Endothelial cell of umbilical vein (primary cell): ENCODE measurements at regions not wholly inside any gene's neighbourhood (a gene's known extent, or its start where the extent isn't known, plus 50 kb on each side); places are given as distances from the start of the nearest gene placed in this dataset.

Experiments used
- BruUV-seq: library from RNA; stranded (reverse); fragments of 400-500 nt; replicated peaks from 2 replicates; lab custom pipeline; 2021; lab: Mats Ljungman, UMichigan
- CTCF ChIA-PET: fragments of 300-600, 350-600 bp; sonication (Branson Sonifier 250); formaldehyde crosslinking; loops from one replicate; lab custom pipeline; 2021; ENCODE audit warnings: antibody characterized with exemption, inconsistent platforms; lab: Charles Lee
- POLR2A ChIA-PET: fragments of 300-600, 350-600 bp; sonication (Branson Sonifier 250); formaldehyde crosslinking; loops from one replicate; lab custom pipeline; 2021; ENCODE audit warnings: antibody characterized with exemption, inconsistent platforms; lab: Charles Lee
- DNase-seq: peaks from one replicate; pipeline ENCODE4 v3.0.0-alpha.2; 2011; ENCODE audit warnings: low read depth, low spot score
- FAIRE-seq: peaks from 2 replicates; lab custom pipeline; 2011; peaks lifted over from hg19 to GRCh38; lab: Jason Lieb, UNC
- H2AFZ ChIP-seq: 2 replicates; pipeline ENCODE4 v1.6.0; 2012; ENCODE audit warnings: low read depth, low read length, control low read depth, inconsistent platforms
- H3K27ac ChIP-seq: 2 replicates; pipeline ENCODE4 v1.5.1; 2011; ENCODE audit warnings: low read depth, mild to moderate bottlenecking, control low read depth, low read length, moderate library complexity; ENCODE audit not compliant: insufficient read depth
- H3K27me3 ChIP-seq, 2 experiments: 2 replicates each; pipeline versions ENCODE4 v1.6.0 to v1.6.1; 2011; ENCODE audit warnings: low read length in 2 of 2, mixed read lengths in 1 of 2; ENCODE audit not compliant: control insufficient read depth in 2 of 2, insufficient read depth in 2 of 2
- H3K36me3 ChIP-seq, 2 experiments: 2 replicates in 1 of 2; 3 replicates in 1 of 2; pipeline ENCODE4 v1.5.1; 2011; ENCODE audit warnings: low read length in 2 of 2, mild to moderate bottlenecking in 1 of 2, moderate library complexity in 1 of 2; ENCODE audit not compliant: control insufficient read depth in 2 of 2, insufficient read depth in 2 of 2; ENCODE audit errors: extremely low read depth in 1 of 2
- H3K4me1 ChIP-seq: 3 replicates; pipeline ENCODE4 v1.5.1; 2011; ENCODE audit warnings: mild to moderate bottlenecking, low read length; ENCODE audit not compliant: control insufficient read depth, insufficient read depth; ENCODE audit errors: extremely low read depth
- H3K4me2 ChIP-seq: 2 replicates; pipeline ENCODE4 v1.6.1; 2011; ENCODE audit warnings: low read length, control low read depth, mixed read lengths; ENCODE audit not compliant: insufficient read depth
- H3K4me3 ChIP-seq, 3 experiments: fragments of 200-600 bp in 1 of 3; sonication (generic), shearing (Covaris generic) in 1 of 3; replicated peaks in 1 of 3; 2 replicates each; pipeline ENCODE4 v1.5.1; 2011 to 2016; ENCODE audit warnings: control low read depth in 3 of 3, low read length in 3 of 3, mild to moderate bottlenecking in 2 of 3, inconsistent platforms in 1 of 3, low read depth in 1 of 3, moderate library complexity in 1 of 3; ENCODE audit not compliant: insufficient read depth in 1 of 3
- H3K79me2 ChIP-seq: 2 replicates; pipeline ENCODE4 v1.6.0; 2012; ENCODE audit warnings: low read length, inconsistent platforms; ENCODE audit not compliant: control insufficient read depth, insufficient read depth
- H3K9ac ChIP-seq: replicated peaks from 2 replicates; pipeline ENCODE3; 2011; ENCODE audit warnings: low read length, control low read depth; ENCODE audit not compliant: insufficient read depth; ENCODE audit errors: extremely low read depth
- H3K9me1 ChIP-seq: replicated peaks from 3 replicates; pipeline ENCODE4 v1.6.0; 2011; ENCODE audit warnings: mild to moderate bottlenecking, low read length; ENCODE audit not compliant: control insufficient read depth, insufficient read depth; ENCODE audit errors: extremely low read depth
- H3K9me3 ChIP-seq: replicated peaks from 2 replicates; pipeline ENCODE4 v1.5.1; 2012; ENCODE audit warnings: low read length, inconsistent platforms; ENCODE audit not compliant: control insufficient read depth, insufficient read depth
- H4K20me1 ChIP-seq: replicated peaks from 2 replicates; pipeline ENCODE3; 2011; ENCODE audit warnings: mild to moderate bottlenecking, low read length; ENCODE audit not compliant: control insufficient read depth, insufficient read depth; ENCODE audit errors: extremely low read depth
- EZH2 ChIP-seq: IDR thresholded peaks from 2 replicates; pipeline ENCODE4 v1.6.1; 2012; ENCODE audit warnings: borderline replicate concordance, low read depth, mild to moderate bottlenecking, moderate library complexity, low read length, inconsistent platforms; ENCODE audit not compliant: severe bottlenecking
- FOS ChIP-seq: IDR thresholded peaks from 2 replicates; pipeline ENCODE4 v1.6.1; 2011; ENCODE audit warnings: mild to moderate bottlenecking, low read length, moderate library complexity, borderline replicate concordance; ENCODE audit not compliant: insufficient read depth
- GATA2 ChIP-seq: IDR thresholded peaks from 2 replicates; pipeline ENCODE4 v1.7.0; 2011; ENCODE audit warnings: low read depth, mild to moderate bottlenecking, moderate library complexity, mixed read lengths, low read length; ENCODE audit not compliant: insufficient read length, insufficient read depth
- JUN ChIP-seq: IDR thresholded peaks from 2 replicates; pipeline ENCODE4 v1.6.1; 2011; ENCODE audit warnings: borderline replicate concordance, low read depth; ENCODE audit not compliant: insufficient read length, insufficient read depth
- MYC ChIP-seq: IDR thresholded peaks from one replicate; pipeline ENCODE4 v1.6.1; 2011; ENCODE audit warnings: mild to moderate bottlenecking, low read depth, low read length
- POLR2A ChIP-seq: IDR thresholded peaks from 2 replicates; pipeline ENCODE4 v1.6.1; 2012; ENCODE audit warnings: low read depth, mild to moderate bottlenecking, control low read depth, low read length
- POLR2AphosphoS5 ChIP-seq: IDR thresholded peaks from 2 replicates; pipeline ENCODE4 v1.6.1; 2012; ENCODE audit warnings: low read depth, mild to moderate bottlenecking, control low read depth, low read length, moderate library complexity; ENCODE audit not compliant: insufficient read depth
- dilution Hi-C: fragments of 300-500 bp; cut with MboI; formaldehyde crosslinking; loops from one replicate; pipeline ENCODE4 v1.15.0; 2019; ENCODE audit warnings: low sequenced_read_pairs; ENCODE audit not compliant: extremely low pct_ligation_motif_present
- intact Hi-C: fragments of 100-400 bp; cut with micrococcal nuclease; formaldehyde crosslinking; loops from one replicate; pipeline ENCODE4 v1.10.0; 2022
- TF ChIP-seq, protein P1 (sequence below): IDR thresholded peaks from 2 replicates; pipeline ENCODE4 v1.6.1; 2011; ENCODE audit not compliant: insufficient read depth, insufficient read length
- TF ChIP-seq, protein P2 (sequence below), 2 donors: IDR thresholded peaks; 1 replicate in 1 of 2; 2 replicates in 1 of 2; pipeline ENCODE4 v1.5.1; 2011; ENCODE audit warnings: low read length in 2 of 2, mild to moderate bottlenecking in 2 of 2, moderate library complexity in 2 of 2, control low read depth in 1 of 2, inconsistent platforms in 1 of 2, low read depth in 1 of 2; ENCODE audit not compliant: insufficient read depth in 1 of 2; ENCODE audit errors: extremely low read depth in 1 of 2

DNA sequence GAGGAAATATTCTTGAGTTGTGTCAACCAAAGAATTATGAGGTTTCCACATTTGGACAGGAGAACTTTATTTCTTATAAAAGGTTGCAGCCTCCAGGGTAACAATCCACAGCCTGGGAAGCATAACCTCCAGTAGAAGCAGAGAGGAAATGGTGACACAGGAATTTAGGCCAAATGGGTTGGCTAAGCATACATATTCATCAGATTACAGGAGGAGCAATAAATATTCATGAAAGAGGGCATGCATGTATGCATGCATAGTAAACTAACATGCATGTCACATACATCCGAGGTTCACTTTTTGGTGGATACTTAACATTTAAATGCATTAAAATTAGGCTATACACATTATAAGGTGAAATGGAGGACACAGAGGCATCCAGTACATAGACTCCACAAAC is 55.7 kb upstream of the NT5E start:
- Histone ChIP-seq H3K4me3 (no peak overlapping the region), H3K4me1 (peaks cover 6% of the 10 kb centered on the region), H3K9ac (no peak overlapping the region), H3K9me1 (no peaks in the 10 kb centered on the region), H3K36me3 (no peaks in the 10 kb centered on the region), H3K9me3 (no peaks in the 10 kb centered on the region), H3K27me3 (no peaks in the 10 kb centered on the region), H3K27ac (no peak overlapping the region), H3K4me2 (no peak overlapping the region), H3K79me2 (no peaks in the 10 kb centered on the region), H4K20me1 (no peaks in the 10 kb centered on the region), H2AFZ (no peak overlapping the region)
- intact Hi-C loops, result loop anchor here (1.0 kb wide), 1 partner anchor 8 kb away; no protein-coding TSS in a partner anchor
- FAIRE-seq, result no peak
- TF ChIP-seq, protein P1, sequence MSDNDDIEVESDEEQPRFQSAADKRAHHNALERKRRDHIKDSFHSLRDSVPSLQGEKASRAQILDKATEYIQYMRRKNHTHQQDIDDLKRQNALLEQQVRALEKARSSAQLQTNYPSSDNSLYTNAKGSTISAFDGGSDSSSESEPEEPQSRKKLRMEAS, result no peak
- TF ChIP-seq GATA2, result no peak
- no peak for TF ChIP-seq EZH2
- TF ChIP-seq MYC, result no peak
- no peak for TF ChIP-seq POLR2AphosphoS5
- TF ChIP-seq POLR2A, result no peak
- TF ChIP-seq, protein P2, sequence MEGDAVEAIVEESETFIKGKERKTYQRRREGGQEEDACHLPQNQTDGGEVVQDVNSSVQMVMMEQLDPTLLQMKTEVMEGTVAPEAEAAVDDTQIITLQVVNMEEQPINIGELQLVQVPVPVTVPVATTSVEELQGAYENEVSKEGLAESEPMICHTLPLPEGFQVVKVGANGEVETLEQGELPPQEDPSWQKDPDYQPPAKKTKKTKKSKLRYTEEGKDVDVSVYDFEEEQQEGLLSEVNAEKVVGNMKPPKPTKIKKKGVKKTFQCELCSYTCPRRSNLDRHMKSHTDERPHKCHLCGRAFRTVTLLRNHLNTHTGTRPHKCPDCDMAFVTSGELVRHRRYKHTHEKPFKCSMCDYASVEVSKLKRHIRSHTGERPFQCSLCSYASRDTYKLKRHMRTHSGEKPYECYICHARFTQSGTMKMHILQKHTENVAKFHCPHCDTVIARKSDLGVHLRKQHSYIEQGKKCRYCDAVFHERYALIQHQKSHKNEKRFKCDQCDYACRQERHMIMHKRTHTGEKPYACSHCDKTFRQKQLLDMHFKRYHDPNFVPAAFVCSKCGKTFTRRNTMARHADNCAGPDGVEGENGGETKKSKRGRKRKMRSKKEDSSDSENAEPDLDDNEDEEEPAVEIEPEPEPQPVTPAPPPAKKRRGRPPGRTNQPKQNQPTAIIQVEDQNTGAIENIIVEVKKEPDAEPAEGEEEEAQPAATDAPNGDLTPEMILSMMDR (IDR thresholded peaks at IDR 0.05; ENCODE audit: extremely low read depth in 1 of 2, insufficient read depth in 1 of 2, low read depth in 1 of 2, low read length in 2 of 2), result no peak
- no peak for TF ChIP-seq FOS
- no peak for TF ChIP-seq JUN
- ChIA-PET POLR2A (no interaction called here), CTCF (interaction anchor here (3.8 kb wide), 1 partner anchor 88 kb away, joined by 25 read pairs; no protein-coding TSS in a partner anchor)
- no peak for DNase-seq
- dilution Hi-C loops, result no loop called here
- no TSS peak for BruUV-seq
